ENCODE measurements at regions not wholly inside any gene's neighbourhood (a gene's known extent, or its start where the extent isn't known, plus 50 kb on each side); places are given as distances from the start of the nearest gene placed in this dataset.

DNA sequence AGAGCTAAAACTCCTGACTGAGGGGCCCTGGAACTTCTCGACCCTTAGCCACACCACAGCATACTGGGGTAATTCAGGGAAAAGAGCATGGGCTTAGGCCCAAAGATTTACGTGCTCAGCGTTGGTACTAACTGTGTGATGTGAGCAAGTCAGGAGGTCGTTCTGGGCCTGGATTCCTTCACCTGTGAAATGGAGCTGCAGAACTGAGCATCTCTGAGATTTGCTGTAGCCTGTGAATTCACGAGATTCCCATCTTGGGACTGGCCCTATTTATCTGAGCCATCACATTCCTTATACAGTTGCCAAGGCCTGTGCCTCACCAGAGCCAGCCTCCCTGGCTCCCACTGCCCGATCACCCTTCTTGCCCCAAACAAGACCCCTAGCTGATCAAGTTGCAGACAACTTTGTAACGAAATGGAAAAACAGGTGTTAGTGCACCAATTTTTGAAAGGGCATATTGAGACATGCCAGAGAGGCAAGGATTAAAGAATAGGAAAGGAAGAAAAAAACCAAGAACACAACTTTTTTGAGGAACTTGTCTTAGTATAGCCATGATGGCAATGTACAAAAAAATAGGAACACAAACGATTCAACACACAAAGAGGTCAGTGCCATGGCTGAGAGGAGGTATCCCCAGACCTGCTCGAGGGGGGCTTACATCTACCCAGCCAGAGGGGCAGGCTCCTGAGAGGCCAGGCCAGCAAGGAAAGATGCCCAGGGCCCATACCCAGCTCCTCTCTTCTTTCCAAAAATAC lies 323.0 kb upstream of the JARID2 start:
- no peak for DNase-seq (ENCODE audit: low read depth in 1 of 2, low spot score in 1 of 2)

DNA sequence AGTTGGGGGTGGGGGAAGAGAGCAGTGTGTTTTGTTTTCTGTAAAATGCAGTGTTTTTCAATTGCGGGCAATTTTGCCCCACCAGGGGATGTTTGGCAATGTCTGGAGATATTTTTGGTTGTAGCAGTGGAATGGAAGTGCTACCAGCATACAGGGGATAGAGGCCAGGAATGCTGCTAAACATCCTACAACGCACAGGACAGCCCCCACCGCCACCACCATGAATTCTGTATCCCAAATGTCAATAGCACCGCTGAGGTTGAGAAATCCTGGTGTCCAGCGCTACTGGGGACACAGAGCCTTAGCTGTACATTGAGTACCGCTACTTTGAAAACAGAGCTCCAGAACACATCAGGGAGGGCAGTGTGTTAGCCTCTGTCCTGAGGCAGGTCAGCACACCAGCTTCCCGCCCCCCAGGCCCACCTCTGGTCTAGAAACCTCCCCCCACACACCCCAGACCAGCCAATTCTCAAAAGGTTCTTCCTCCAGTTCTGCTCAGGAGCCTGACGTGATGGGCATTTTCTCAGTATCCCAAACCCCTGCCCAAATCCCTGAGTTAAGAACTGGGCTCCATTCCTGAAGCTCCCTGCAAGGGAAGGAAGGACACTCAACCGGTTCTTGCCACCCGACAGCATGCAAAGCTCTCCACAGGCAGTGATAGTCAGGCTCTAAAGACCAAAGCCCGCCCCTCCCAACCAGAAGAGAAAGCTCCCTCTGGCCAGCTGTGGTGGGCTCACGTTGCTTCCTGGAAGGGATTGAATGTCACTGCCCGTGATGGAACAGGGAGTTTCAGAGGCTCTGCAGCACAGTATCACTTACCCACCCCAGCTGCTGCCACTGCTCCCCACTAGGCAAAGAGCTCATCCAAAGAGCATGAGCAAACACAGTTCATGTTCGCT lies 321.5 kb upstream of the JARID2 start:
- Histone ChIP-seq H3K27me3 (ENCODE audit: insufficient read depth, poor library complexity, severe bottlenecking) (no peaks in the 10 kb centered on the region), H3K27ac (replicated peaks) (peak overlapping the region; percentile 93), H3K4me3 (replicated peaks; ENCODE audit: insufficient read depth, low read length) (no peak overlapping the region)
- no peak for TF ChIP-seq GABPA (IDR thresholded peaks at IDR 0.05; ENCODE audit: low read depth)
- no peak for TF ChIP-seq REST (IDR thresholded peaks at IDR 0.05; ENCODE audit: insufficient replicate concordance, low read depth)
- no peak for TF ChIP-seq POLR2AphosphoS5 (IDR thresholded peaks at IDR 0.05; ENCODE audit: low read depth)
- TF ChIP-seq CTCF (IDR thresholded peaks at IDR 0.05; ENCODE audit: insufficient read depth, low read length) = no peak
- TF ChIP-seq SPI1 (IDR thresholded peaks at IDR 0.05; ENCODE audit: borderline replicate concordance, low read depth) = no peak
- no peak for DNase-seq (ENCODE audit: low read depth in 1 of 2, low spot score in 1 of 2)

More for the DNA sequence above, 323.0 kb upstream of the JARID2 start:
- TF ChIP-seq SPI1 (IDR thresholded peaks at IDR 0.05; ENCODE audit: borderline replicate concordance, low read depth) (peak; percentile 30; the same call in 1 of the 2 replicates), CTCF (IDR thresholded peaks at IDR 0.05; ENCODE audit: insufficient read depth, low read length) (no peak), REST (IDR thresholded peaks at IDR 0.05; ENCODE audit: insufficient replicate concordance, low read depth) (no peak)
- Histone ChIP-seq H3K27ac (replicated peaks) (peak overlapping the region; percentile 93), H3K4me3 (replicated peaks; ENCODE audit: insufficient read depth, low read length) (no peak overlapping the region), H3K27me3 (ENCODE audit: insufficient read depth, poor library complexity, severe bottlenecking) (no peaks in the 10 kb centered on the region)

DNA sequence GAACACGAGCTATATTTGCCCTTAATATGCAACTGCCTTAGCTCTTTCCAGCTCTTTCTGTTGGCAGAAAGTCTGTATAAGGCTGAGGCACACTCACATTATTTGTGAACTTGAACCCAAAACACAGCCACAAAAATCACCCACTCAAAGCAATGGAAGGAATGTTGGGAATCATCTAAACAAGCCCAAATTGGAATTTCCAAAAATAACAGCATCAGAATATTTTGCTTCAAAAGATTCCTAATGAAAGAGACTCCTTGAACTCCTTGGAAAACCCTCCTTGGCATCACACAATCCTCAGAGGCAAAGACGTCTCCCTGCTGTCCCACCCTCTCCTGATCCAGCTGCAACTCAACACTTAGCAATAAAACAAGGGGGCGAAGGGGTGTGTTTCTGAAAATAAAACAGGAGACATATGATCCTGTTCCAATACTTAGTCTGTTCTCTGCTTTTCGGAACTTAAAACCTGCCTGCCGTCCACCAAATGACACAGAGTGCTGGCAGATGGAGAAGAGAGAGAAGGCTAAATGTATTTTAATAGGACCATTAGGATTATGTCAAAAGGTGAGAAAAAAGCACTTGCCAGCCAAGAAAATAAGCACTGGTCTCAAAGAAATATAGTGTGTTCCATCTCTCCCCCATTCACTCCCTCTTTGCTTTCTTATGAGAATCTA lies 320.7 kb upstream of the JARID2 start:
- no peaks in the 10 kb centered on the region for H3K27me3 ChIP-seq (ENCODE audit: insufficient read depth, poor library complexity, severe bottlenecking)
- H3K4me3 ChIP-seq (replicated peaks; ENCODE audit: insufficient read depth, low read length) = no peak overlapping the region
- H3K27ac ChIP-seq (replicated peaks) = peak overlapping the region; percentile 93
- no peak for TF ChIP-seq SPI1 (IDR thresholded peaks at IDR 0.05; ENCODE audit: borderline replicate concordance, low read depth)
- no peak for TF ChIP-seq REST (IDR thresholded peaks at IDR 0.05; ENCODE audit: insufficient replicate concordance, low read depth)
- no peak for TF ChIP-seq GABPA (IDR thresholded peaks at IDR 0.05; ENCODE audit: low read depth)
- TF ChIP-seq POLR2AphosphoS5 (IDR thresholded peaks at IDR 0.05; ENCODE audit: low read depth) = no peak
- TF ChIP-seq CTCF (IDR thresholded peaks at IDR 0.05; ENCODE audit: insufficient read depth, low read length) = no peak
- no peak for DNase-seq (ENCODE audit: low read depth in 1 of 2, low spot score in 1 of 2)

Measured in HL-60 (cell line).